ENCODE measurements at regions not wholly inside any gene's neighbourhood (a gene's known extent, or its start where the extent isn't known, plus 50 kb on each side); places are given as distances from the start of the nearest gene placed in this dataset.

- no peak for TF ChIP-seq MAX (IDR thresholded peaks at IDR 0.05)
- TF ChIP-seq REST (IDR thresholded peaks at IDR 0.05; ENCODE audit: low read depth) = no peak
- no peak for TF ChIP-seq TEAD4 (IDR thresholded peaks at IDR 0.05)
- no peak for TF ChIP-seq CEBPB (IDR thresholded peaks at IDR 0.05)
- no peak for TF ChIP-seq TAF1 (IDR thresholded peaks at IDR 0.05; ENCODE audit: low read depth)
Observed at GRCh38 chr10:109239371-109239770, 683.9 kb downstream of the XPNPEP1 start.

Measured in Ishikawa (cell line).